K562 (cell line): ENCODE measurements at regions not wholly inside any gene's neighbourhood (a gene's known extent, or its start where the extent isn't known, plus 50 kb on each side); places are given as distances from the start of the nearest gene placed in this dataset.

Experiments
- ATAC-seq: fragments of 200-7000 bp; cut with Tn5 transposase; 3 replicates; pipeline ENCODE4 v1.9.1; 2020; ENCODE audit warnings: moderate library complexity
- BruUV-seq: library from RNA; stranded (reverse); fragments of 400-500 nt; replicated peaks from 2 replicates; lab custom pipeline; 2021; lab: Mats Ljungman, UMichigan
- CTCF ChIA-PET: fragments of 300-600 bp; formaldehyde crosslinking; extraction: SDS; loops from one replicate; lab custom pipeline; 2021; ENCODE audit warnings: low intra/inter-chr PET ratio; lab: Yijun Ruan, JAX
- POLR2A ChIA-PET: fragments of 300-600, 350-650 bp; sonication (Branson Sonifier 250); formaldehyde crosslinking; extraction: SDS; loops from one replicate; lab custom pipeline; 2021; ENCODE audit warnings: antibody characterized with exemption, inconsistent platforms; lab: Yijun Ruan, JAX
- DNase-seq, 4 experiments: peaks; one replicate each; pipeline versions ENCODE4 v3.0.0 to v3.0.0-alpha.2; 2011 to 2018; ENCODE audit warnings: low spot score in 3 of 4, mixed read lengths in 3 of 4; ENCODE audit errors: extremely low read depth in 1 of 4
- FAIRE-seq: peaks from 2 replicates; lab custom pipeline; 2011; peaks lifted over from hg19 to GRCh38; lab: Jason Lieb, UNC
- H2AFZ ChIP-seq: 2 replicates; pipeline ENCODE4 v1.6.0; 2011; ENCODE audit warnings: low read depth, low read length, control low read depth, inconsistent platforms
- H3K27ac ChIP-seq: fragments of 200-600 bp; 3 replicates; pipeline ENCODE4 v1.8.0; 2011; ENCODE audit warnings: low read depth, mild to moderate bottlenecking, control low read depth, inconsistent platforms, low read length, moderate library complexity, mixed read lengths; ENCODE audit errors: extremely low read depth
- H3K27me3 ChIP-seq, 2 experiments: fragments of 300-600 bp in 1 of 2; 2 replicates in 1 of 2; 3 replicates in 1 of 2; pipeline versions ENCODE4 v1.6.0 to v1.8.0; 2011; ENCODE audit warnings: inconsistent platforms in 2 of 2, low read length in 2 of 2, mild to moderate bottlenecking in 1 of 2, mixed read lengths in 1 of 2, moderate library complexity in 1 of 2; ENCODE audit not compliant: control insufficient read depth in 2 of 2, insufficient read depth in 2 of 2
- H3K36me3 ChIP-seq: fragments of 300-600 bp; 3 replicates; pipeline ENCODE4 v1.8.0; 2011; ENCODE audit warnings: mild to moderate bottlenecking, low read length, inconsistent platforms; ENCODE audit not compliant: control insufficient read depth, insufficient read depth
- H3K4me1 ChIP-seq, 2 experiments: fragments of 200-600 bp in 1 of 2; replicated peaks in 1 of 2; 2 replicates in 1 of 2; 3 replicates in 1 of 2; pipeline versions ENCODE4 v1.5.1 to v1.8.0; 2011; ENCODE audit warnings: inconsistent platforms in 2 of 2, low read length in 2 of 2, mild to moderate bottlenecking in 1 of 2, mixed read lengths in 1 of 2, moderate library complexity in 1 of 2; ENCODE audit not compliant: control insufficient read depth in 2 of 2, insufficient read depth in 2 of 2
- H3K4me2 ChIP-seq: 2 replicates; pipeline ENCODE4 v1.6.1; 2011; ENCODE audit warnings: low read length, control low read depth, inconsistent platforms, mixed read lengths; ENCODE audit not compliant: insufficient read depth
- H3K4me3 ChIP-seq: fragments of 200-600 bp; sonication (generic), shearing (Covaris generic); 2 replicates; pipeline ENCODE4 v1.5.1; 2016; ENCODE audit warnings: control low read depth, inconsistent platforms
- H3K79me2 ChIP-seq: fragments of 200-600 bp; 3 replicates; pipeline ENCODE4 v1.8.0; 2011; ENCODE audit warnings: low read length, inconsistent platforms; ENCODE audit not compliant: control insufficient read depth, insufficient read depth
- H3K9ac ChIP-seq, 2 experiments: 2 replicates each; pipeline versions ENCODE4 v1.6.0 to v1.6.1; 2011; ENCODE audit warnings: low read depth in 2 of 2, low read length in 2 of 2, control low read depth in 1 of 2, inconsistent platforms in 1 of 2, mild to moderate bottlenecking in 1 of 2, mixed read lengths in 1 of 2; ENCODE audit not compliant: insufficient read depth in 1 of 2
- H3K9me1 ChIP-seq: one replicate; pipeline ENCODE4 v1.6.0; 2011; ENCODE audit warnings: inconsistent platforms, mild to moderate bottlenecking, low read length, moderate library complexity; ENCODE audit not compliant: control insufficient read depth, insufficient read depth
- H3K9me3 ChIP-seq: replicated peaks from 2 replicates; pipeline ENCODE4 v1.5.1; 2011; ENCODE audit warnings: low read depth, low read length, inconsistent platforms; ENCODE audit not compliant: control insufficient read depth, insufficient read depth
- H4K20me1 ChIP-seq: replicated peaks from 2 replicates; pipeline ENCODE4 v1.6.1; 2011; ENCODE audit warnings: low read length, inconsistent platforms, mixed read lengths; ENCODE audit not compliant: control insufficient read depth, insufficient read depth
- FOXA1 ChIP-seq: fragments of 450-650 bp; IDR thresholded peaks from 2 replicates; pipeline ENCODE4 v1.6.1; 2016; ENCODE audit warnings: mild to moderate bottlenecking, borderline replicate concordance
- ZNF140 ChIP-seq: fragments of 250-450 bp; sonication (Bioruptor Pico); IDR thresholded peaks from 2 replicates; pipeline ENCODE4 v1.8.0; 2021; ENCODE audit warnings: moderate library complexity, mild to moderate bottlenecking, inconsistent platforms
- WGBS: fragments of 100-300 bp; shearing (Covaris generic); methylation state at CpG from one replicate; pipeline ENCODE4 v1.1.6; 2016; ENCODE audit warnings: low coverage, mixed read lengths; ENCODE audit not compliant: insufficient coverage; ENCODE audit errors: missing lambda C conversion rate; 5-methylcytosine and 5-hydroxymethylcytosine counted together
- in situ Hi-C: fragments of 300-500 bp; cut with MboI; formaldehyde crosslinking; loops from 4 replicates; pipeline ENCODE4 v1.15.0; 2018; ENCODE audit warnings: inconsistent platforms, mixed read lengths
- intact Hi-C: fragments of 100-400 bp; cut with micrococcal nuclease; formaldehyde crosslinking; loops from 2 replicates; pipeline ENCODE4 v1.14.2; 2022
- TF ChIP-seq, protein P1 (sequence below), 2 experiments: IDR thresholded peaks; 2 replicates each; pipeline ENCODE4 v1.6.1; 2012; ENCODE audit warnings: improper control_type of control experiment in 2 of 2, low read depth in 2 of 2, low read length in 2 of 2, borderline replicate concordance in 1 of 2
- TF ChIP-seq, protein P2 (sequence below): sonication (generic); formaldehyde crosslinking; IDR thresholded peaks from 2 replicates; pipeline ENCODE4 v1.9.0; 2022; ENCODE audit warnings: mild to moderate bottlenecking, missing genetic modification reagents
- TF ChIP-seq, protein P3 (sequence below): fragments of 450-650 bp; IDR thresholded peaks from 2 replicates; pipeline ENCODE4 v1.6.1; 2016; ENCODE audit warnings: low read depth, mild to moderate bottlenecking, moderate library complexity

DNA sequence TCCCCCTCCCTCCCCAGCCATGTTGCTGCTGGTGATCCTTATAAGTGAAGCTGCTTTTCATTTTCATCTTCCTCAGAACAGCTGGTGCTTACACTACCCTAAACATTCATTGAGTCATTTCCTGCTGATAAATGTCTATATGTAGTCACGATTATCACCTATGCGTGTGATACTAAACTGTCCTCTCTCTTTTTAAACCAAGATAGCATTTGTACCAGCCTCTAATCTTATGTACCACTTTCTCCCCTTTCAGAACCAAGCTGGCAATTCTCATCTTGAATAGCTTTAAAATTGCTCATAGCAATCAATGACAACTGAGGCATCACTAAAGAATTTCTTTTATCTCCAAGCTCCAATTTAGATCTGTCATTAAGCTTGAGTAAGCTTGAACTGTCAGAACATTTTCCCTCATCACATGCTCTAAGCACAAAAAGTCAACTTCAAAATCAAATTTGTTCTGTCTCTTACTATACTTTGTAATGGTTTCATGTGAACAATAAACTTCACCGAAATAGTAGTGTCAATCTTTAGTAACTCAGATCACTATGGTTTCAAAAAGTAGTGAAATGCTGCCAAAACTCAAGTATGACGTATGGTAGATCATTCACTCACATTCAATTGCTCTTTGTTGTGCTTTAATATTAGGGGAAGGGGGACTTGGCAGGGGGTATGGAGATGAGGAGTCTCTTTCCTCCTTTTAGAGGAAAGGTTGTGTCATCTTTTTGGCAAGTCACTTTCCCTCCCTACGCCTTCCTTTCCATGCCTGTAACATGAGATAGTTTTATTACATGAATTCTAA is 178.1 kb upstream of the NOVA1 start:
- TF ChIP-seq, protein P1, sequence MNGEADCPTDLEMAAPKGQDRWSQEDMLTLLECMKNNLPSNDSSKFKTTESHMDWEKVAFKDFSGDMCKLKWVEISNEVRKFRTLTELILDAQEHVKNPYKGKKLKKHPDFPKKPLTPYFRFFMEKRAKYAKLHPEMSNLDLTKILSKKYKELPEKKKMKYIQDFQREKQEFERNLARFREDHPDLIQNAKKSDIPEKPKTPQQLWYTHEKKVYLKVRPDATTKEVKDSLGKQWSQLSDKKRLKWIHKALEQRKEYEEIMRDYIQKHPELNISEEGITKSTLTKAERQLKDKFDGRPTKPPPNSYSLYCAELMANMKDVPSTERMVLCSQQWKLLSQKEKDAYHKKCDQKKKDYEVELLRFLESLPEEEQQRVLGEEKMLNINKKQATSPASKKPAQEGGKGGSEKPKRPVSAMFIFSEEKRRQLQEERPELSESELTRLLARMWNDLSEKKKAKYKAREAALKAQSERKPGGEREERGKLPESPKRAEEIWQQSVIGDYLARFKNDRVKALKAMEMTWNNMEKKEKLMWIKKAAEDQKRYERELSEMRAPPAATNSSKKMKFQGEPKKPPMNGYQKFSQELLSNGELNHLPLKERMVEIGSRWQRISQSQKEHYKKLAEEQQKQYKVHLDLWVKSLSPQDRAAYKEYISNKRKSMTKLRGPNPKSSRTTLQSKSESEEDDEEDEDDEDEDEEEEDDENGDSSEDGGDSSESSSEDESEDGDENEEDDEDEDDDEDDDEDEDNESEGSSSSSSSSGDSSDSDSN (IDR thresholded peaks at IDR 0.05; ENCODE audit: borderline replicate concordance in 1 of 2, low read depth in 2 of 2, low read length in 2 of 2) = no peak
- TF ChIP-seq, protein P2, sequence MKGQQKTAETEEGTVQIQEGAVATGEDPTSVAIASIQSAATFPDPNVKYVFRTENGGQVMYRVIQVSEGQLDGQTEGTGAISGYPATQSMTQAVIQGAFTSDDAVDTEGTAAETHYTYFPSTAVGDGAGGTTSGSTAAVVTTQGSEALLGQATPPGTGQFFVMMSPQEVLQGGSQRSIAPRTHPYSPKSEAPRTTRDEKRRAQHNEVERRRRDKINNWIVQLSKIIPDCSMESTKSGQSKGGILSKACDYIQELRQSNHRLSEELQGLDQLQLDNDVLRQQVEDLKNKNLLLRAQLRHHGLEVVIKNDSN (CRISPR knock-in tag) = no peak
- TF ChIP-seq, protein P3, sequence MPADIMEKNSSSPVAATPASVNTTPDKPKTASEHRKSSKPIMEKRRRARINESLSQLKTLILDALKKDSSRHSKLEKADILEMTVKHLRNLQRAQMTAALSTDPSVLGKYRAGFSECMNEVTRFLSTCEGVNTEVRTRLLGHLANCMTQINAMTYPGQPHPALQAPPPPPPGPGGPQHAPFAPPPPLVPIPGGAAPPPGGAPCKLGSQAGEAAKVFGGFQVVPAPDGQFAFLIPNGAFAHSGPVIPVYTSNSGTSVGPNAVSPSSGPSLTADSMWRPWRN = no peak
- TF ChIP-seq FOXA1 (no peak), ZNF140 (CRISPR knock-in tag) (no peak)
- TF ChIP-seq, all 486 proteins: peak for 0
- ATAC-seq (no peak), FAIRE-seq (no peak), DNase-seq (no peak)
- in situ Hi-C loops = no loop called here
- intact Hi-C loops = no loop called here
- H3K27ac ChIP-seq = no peak overlapping the region
- H3K4me2 ChIP-seq = no peak overlapping the region
- H2AFZ ChIP-seq = no peak overlapping the region
- no TSS peak for BruUV-seq
- H3K4me3 ChIP-seq = no peak overlapping the region
- H3K4me1 ChIP-seq = no peaks in the 10 kb centered on the region
- no peaks in the 10 kb centered on the region for H4K20me1 ChIP-seq
- no peaks in the 10 kb centered on the region for H3K27me3 ChIP-seq
- H3K9me3 ChIP-seq = no peaks in the 10 kb centered on the region
- no peaks in the 10 kb centered on the region for H3K79me2 ChIP-seq
- H3K9ac ChIP-seq = no peak overlapping the region
- no peaks in the 10 kb centered on the region for H3K9me1 ChIP-seq
- H3K36me3 ChIP-seq = no peaks in the 10 kb centered on the region
- CTCF ChIA-PET = no interaction called here
- 0% methylated on average over 4 of the region's 5 CpGs for WGBS
- POLR2A ChIA-PET = no interaction called here
